ENCODE measurements at regions not wholly inside any gene's neighbourhood (a gene's known extent, or its start where the extent isn't known, plus 50 kb on each side); places are given as distances from the start of the nearest gene placed in this dataset.

GRCh38 chr18:48467231-48467630 is 58.0 kb upstream of the ZBTB7C start:
- no peaks in the 10 kb centered on the region for H4K20me1 ChIP-seq (ENCODE audit: insufficient read depth)
- no peaks in the 10 kb centered on the region for H3K4me1 ChIP-seq (ENCODE audit: low read depth, poor library complexity, severe bottlenecking)
- no peak overlapping the region for H3K9ac ChIP-seq
- no peaks in the 10 kb centered on the region for H3K27me3 ChIP-seq (ENCODE audit: insufficient read depth, low read depth)
- no peak overlapping the region for H3K27ac ChIP-seq
- H3K36me3 ChIP-seq (ENCODE audit: insufficient read depth) = no peaks in the 10 kb centered on the region
- no peak for TF ChIP-seq CTCF (conservative IDR thresholded peaks at IDR 0.05; ENCODE audit: low read depth, low read length)
- H3K4me2 ChIP-seq = no peak overlapping the region
- no peak overlapping the region for H3K4me3 ChIP-seq (IDR thresholded peaks at IDR 0.05; ENCODE audit: insufficient read depth, low read depth, low read length)
- no peak overlapping the region for H2AFZ ChIP-seq (ENCODE audit: low read depth)
- H3K79me2 ChIP-seq (ENCODE audit: insufficient read depth, low read depth) = no peaks in the 10 kb centered on the region

DNA sequence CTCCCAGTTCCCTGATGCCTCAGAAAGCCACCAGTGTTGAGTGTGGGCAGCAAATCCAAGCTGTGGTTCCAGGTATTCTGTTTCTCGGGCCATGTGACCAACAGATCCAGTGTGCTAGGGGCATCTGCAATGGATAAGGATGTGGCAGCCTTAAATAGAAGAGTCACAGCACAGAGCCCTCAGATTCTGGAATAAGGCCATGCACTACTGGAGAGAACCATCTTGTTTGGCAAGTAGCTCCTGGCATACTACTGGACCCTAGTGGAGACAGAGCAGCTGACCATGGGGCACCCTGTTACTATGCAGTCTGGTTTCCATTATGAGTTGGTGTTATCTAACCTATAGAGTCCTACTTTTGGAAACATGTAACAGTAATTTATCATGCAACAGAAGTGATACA is 53.3 kb upstream of the ZBTB7C start:
- Histone ChIP-seq H3K4me3 (IDR thresholded peaks at IDR 0.05; ENCODE audit: insufficient read depth, low read depth, low read length) (no peak overlapping the region), H3K36me3 (ENCODE audit: insufficient read depth) (no peaks in the 10 kb centered on the region), H3K79me2 (ENCODE audit: insufficient read depth, low read depth) (no peaks in the 10 kb centered on the region), H3K27ac (no peak overlapping the region), H3K4me1 (ENCODE audit: low read depth, poor library complexity, severe bottlenecking) (peaks cover 1% of the 10 kb centered on the region), H3K9ac (no peak overlapping the region), H3K4me2 (no peak overlapping the region), H2AFZ (ENCODE audit: low read depth) (no peak overlapping the region), H3K27me3 (ENCODE audit: insufficient read depth, low read depth) (no peaks in the 10 kb centered on the region), H4K20me1 (ENCODE audit: insufficient read depth) (no peaks in the 10 kb centered on the region)
- no peak for TF ChIP-seq CTCF (conservative IDR thresholded peaks at IDR 0.05; ENCODE audit: low read depth, low read length)

DNA sequence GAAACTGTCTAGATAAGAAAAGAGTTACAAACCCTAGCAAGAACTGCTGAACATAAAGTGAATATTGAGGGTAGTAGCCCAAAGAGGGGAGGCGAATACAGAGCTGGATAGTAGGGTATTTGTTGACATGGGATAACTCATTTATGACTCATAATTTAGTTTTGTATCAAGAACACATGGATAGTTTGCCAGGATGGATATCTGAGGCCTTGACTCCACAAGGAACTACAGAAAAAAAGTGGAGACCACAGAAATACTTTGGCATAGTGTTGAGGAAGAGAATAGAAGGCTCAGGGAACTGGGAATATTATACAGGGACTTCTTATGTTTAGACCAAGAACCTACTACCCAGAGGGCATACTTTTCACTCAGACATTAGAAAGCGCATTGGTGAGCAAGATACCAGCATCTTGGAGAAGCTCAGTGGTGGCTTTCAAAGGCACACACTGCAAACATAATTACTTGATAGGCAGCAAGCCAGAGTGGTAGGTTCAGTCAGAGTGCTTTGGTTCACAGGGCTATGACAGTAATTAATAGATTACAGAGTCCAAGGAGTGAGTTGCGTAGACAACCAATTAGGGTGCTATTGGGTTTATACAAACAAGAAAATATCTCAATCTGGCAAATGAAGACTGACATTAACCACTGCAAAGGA is 51.9 kb upstream of the ZBTB7C start:
- no peaks in the 10 kb centered on the region for H4K20me1 ChIP-seq (ENCODE audit: insufficient read depth)
- H3K4me3 ChIP-seq (IDR thresholded peaks at IDR 0.05; ENCODE audit: insufficient read depth, low read depth, low read length) = no peak overlapping the region
- no peaks in the 10 kb centered on the region for H3K79me2 ChIP-seq (ENCODE audit: insufficient read depth, low read depth)
- no peaks in the 10 kb centered on the region for H3K27me3 ChIP-seq (ENCODE audit: insufficient read depth, low read depth)
- peaks cover 16% of the 10 kb centered on the region for H3K4me1 ChIP-seq (ENCODE audit: low read depth, poor library complexity, severe bottlenecking)
- no peaks in the 10 kb centered on the region for H3K36me3 ChIP-seq (ENCODE audit: insufficient read depth)
- H3K9ac ChIP-seq = no peak overlapping the region
- H3K4me2 ChIP-seq = no peak overlapping the region
- TF ChIP-seq CTCF (conservative IDR thresholded peaks at IDR 0.05; ENCODE audit: low read depth, low read length) = no peak
- H3K27ac ChIP-seq = no peak overlapping the region
- H2AFZ ChIP-seq (ENCODE audit: low read depth) = no peak overlapping the region

GRCh38 chr18:48459465-48459864 is 50.3 kb upstream of the ZBTB7C start:
- Histone ChIP-seq H3K4me2 (no peak overlapping the region), H3K27ac (no peak overlapping the region), H3K9ac (no peak overlapping the region)

More at GRCh38 chr18:48459465-48459864, 50.3 kb upstream of the ZBTB7C start:
- Histone ChIP-seq H4K20me1 (ENCODE audit: insufficient read depth) (no peaks in the 10 kb centered on the region), H3K27me3 (ENCODE audit: insufficient read depth, low read depth) (no peaks in the 10 kb centered on the region), H3K4me1 (ENCODE audit: low read depth, poor library complexity, severe bottlenecking) (peaks cover 26% of the 10 kb centered on the region), H3K4me3 (IDR thresholded peaks at IDR 0.05; ENCODE audit: insufficient read depth, low read depth, low read length) (no peak overlapping the region), H2AFZ (ENCODE audit: low read depth) (no peak overlapping the region), H3K36me3 (ENCODE audit: insufficient read depth) (no peaks in the 10 kb centered on the region), H3K79me2 (ENCODE audit: insufficient read depth, low read depth) (no peaks in the 10 kb centered on the region)
- TF ChIP-seq CTCF (conservative IDR thresholded peaks at IDR 0.05; ENCODE audit: low read depth, low read length) = no peak

All from KMS-11 (cell line).